Naive thymus-derived CD4-positive, alpha-beta T cell (primary cell): ENCODE measurements at regions not wholly inside any gene's neighbourhood (a gene's known extent, or its start where the extent isn't known, plus 50 kb on each side); places are given as distances from the start of the nearest gene placed in this dataset.
"Not testable (repeated sequence)": the region's sequence is repeated elsewhere in the genome, so short reads cannot be mapped to it uniquely, and the experiment has no call there.

Experiments
- ATAC-seq: fragments of 150-1000 bp; cut with Tn5 transposase; 2 replicates; pipeline ENCODE4 v1.10.0; 2021; ENCODE audit warnings: mild to moderate bottlenecking, moderate library complexity
- CTCF ChIA-PET: fragments of 350-600 bp; sonication (Branson Sonifier 250); formaldehyde crosslinking; loops from one replicate; lab custom pipeline; 2021; ENCODE audit warnings: antibody characterized with exemption; lab: Charles Lee
- POLR2A ChIA-PET: fragments of 350-600 bp; sonication (Branson Sonifier 250); formaldehyde crosslinking; loops from one replicate; lab custom pipeline; 2021; ENCODE audit warnings: antibody characterized with exemption, inconsistent platforms; lab: Charles Lee
- DNase-seq, 9 donors: peaks; one replicate each; pipeline versions ENCODE4 v3.0.0 to v3.0.0-alpha.2; 2020 to 2022; ENCODE audit warnings: mixed read lengths in 1 of 9
- H3K27ac ChIP-seq: one replicate; pipeline ENCODE4 v1.7.0; 2013; ENCODE audit warnings: mild to moderate bottlenecking, low read depth, low read length, moderate library complexity
- H3K27me3 ChIP-seq, 2 donors: one replicate each; pipeline ENCODE4 v1.7.0; 2013; ENCODE audit warnings: low read length in 2 of 2, mild to moderate bottlenecking in 2 of 2, moderate library complexity in 2 of 2; ENCODE audit not compliant: control insufficient read depth in 2 of 2, insufficient read depth in 2 of 2
- H3K36me3 ChIP-seq, 3 experiments: 1 replicate in 2 of 3; 2 replicates in 1 of 3; pipeline ENCODE4 v1.7.0; 2013; ENCODE audit warnings: low read length in 3 of 3, mild to moderate bottlenecking in 3 of 3, moderate library complexity in 1 of 3; ENCODE audit not compliant: insufficient read depth in 3 of 3, control insufficient read depth in 2 of 3
- H3K4me1 ChIP-seq, 2 donors: one replicate each; pipeline ENCODE4 v1.7.0; 2013; ENCODE audit warnings: low read length in 2 of 2, mild to moderate bottlenecking in 2 of 2, moderate library complexity in 1 of 2; ENCODE audit not compliant: control insufficient read depth in 2 of 2, insufficient read depth in 2 of 2
- H3K4me3 ChIP-seq: 2 replicates; pipeline ENCODE4 v1.7.0; 2013; ENCODE audit warnings: mild to moderate bottlenecking, low read length
- H3K9me3 ChIP-seq, 3 experiments: 1 replicate in 2 of 3; 2 replicates in 1 of 3; pipeline ENCODE4 v1.7.0; 2013; ENCODE audit warnings: low read length in 3 of 3; ENCODE audit not compliant: control insufficient read depth in 2 of 3
- H3K27ac Mint-ChIP-seq, 9 donors: one replicate each; pipeline ENCODE4 v1.8.0; 2020 to 2022; ENCODE audit warnings: mixed read lengths in 9 of 9, mild to moderate bottlenecking in 8 of 9, moderate library complexity in 5 of 9, inconsistent platforms in 2 of 9
- H3K27me3 Mint-ChIP-seq, 5 donors: one replicate each; pipeline ENCODE4 v1.8.0; 2021 to 2022; ENCODE audit warnings: mixed read lengths in 5 of 5, mild to moderate bottlenecking in 1 of 5
- H3K36me3 Mint-ChIP-seq, 5 donors: one replicate each; pipeline ENCODE4 v1.8.0; 2020 to 2022; ENCODE audit warnings: mixed read lengths in 5 of 5, mild to moderate bottlenecking in 3 of 5, inconsistent platforms in 1 of 5
- H3K4me1 Mint-ChIP-seq, 7 donors: one replicate each; pipeline ENCODE4 v1.8.0; 2020 to 2022; ENCODE audit warnings: mixed read lengths in 7 of 7, mild to moderate bottlenecking in 3 of 7, inconsistent platforms in 1 of 7
- H3K4me3 Mint-ChIP-seq, 10 donors: one replicate each; pipeline ENCODE4 v1.8.0; 2020 to 2022; ENCODE audit warnings: mild to moderate bottlenecking in 10 of 10, mixed read lengths in 10 of 10, moderate library complexity in 6 of 10, inconsistent platforms in 2 of 10
- H3K9me3 Mint-ChIP-seq, 11 donors: one replicate each; pipeline ENCODE4 v1.8.0; 2020 to 2022; ENCODE audit warnings: mixed read lengths in 11 of 11, mild to moderate bottlenecking in 4 of 11, inconsistent platforms in 1 of 11, moderate library complexity in 1 of 11
- intact Hi-C, 2 donors: fragments of 100-400 bp; cut with micrococcal nuclease; formaldehyde crosslinking; loops; one replicate each; pipeline ENCODE4 v1.15.1; 2023

DNA sequence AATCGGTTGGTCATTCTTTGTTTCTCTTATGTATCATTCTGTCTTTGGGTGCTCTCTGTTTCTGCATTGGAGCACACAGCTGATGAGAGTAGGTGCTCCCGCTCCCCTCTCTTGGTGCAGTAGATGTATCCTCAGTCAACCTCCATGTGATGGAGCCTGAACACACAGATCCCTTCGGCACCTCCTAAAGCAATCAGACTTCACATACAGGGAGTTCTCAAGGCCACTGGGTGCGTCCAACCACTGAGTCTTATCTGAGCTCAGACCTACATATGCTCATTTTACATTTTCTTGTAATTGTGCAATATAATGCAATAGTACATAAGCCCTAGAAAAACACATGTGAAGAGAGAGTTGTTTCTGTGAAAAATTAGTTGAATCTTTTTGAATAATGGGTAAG, 198.1 kb upstream of the ATP10A start:
- no peak for DNase-seq
- H3K36me3 ChIP-seq: no peaks in the 10 kb centered on the region
- H3K27ac ChIP-seq: no peak overlapping the region
- ChIA-PET CTCF (no interaction called here), POLR2A (no interaction called here)
- intact Hi-C loops: no loop called here
- Mint-ChIP-seq H3K4me1 (no peaks in the 10 kb centered on the region), H3K4me3 (no peak overlapping the region), H3K36me3 (no peaks in the 10 kb centered on the region), H3K27me3 (peaks cover 0 to 12% (median 5%) of the 10 kb centered on the region in 5 donors), H3K9me3 (peaks cover 0 to 6% (median 0%) of the 10 kb centered on the region in 11 donors), H3K27ac (no peak overlapping the region)
- ATAC-seq: no peak
- H3K9me3 ChIP-seq: no peaks in the 10 kb centered on the region
- H3K4me1 ChIP-seq: no peaks in the 10 kb centered on the region
- no peaks in the 10 kb centered on the region for H3K27me3 ChIP-seq
- H3K4me3 ChIP-seq: no peak overlapping the region

GRCh38 chr15:26056766-26057165, 193.6 kb upstream of the ATP10A start:
- intact Hi-C loops, H3K36me3 ChIP-seq, CTCF ChIA-PET, H3K4me3 ChIP-seq, H3K27me3 ChIP-seq, H3K4me1 ChIP-seq, H3K27ac Mint-ChIP-seq, ATAC-seq, H3K4me1 Mint-ChIP-seq, H3K9me3 Mint-ChIP-seq, H3K9me3 ChIP-seq, H3K27ac ChIP-seq, H3K4me3 Mint-ChIP-seq, POLR2A ChIA-PET, H3K36me3 Mint-ChIP-seq, DNase-seq: not testable (repeated sequence)
- peaks cover 0 to 26% (median 9%) of the 10 kb centered on the region in 5 donors for H3K27me3 Mint-ChIP-seq

DNA sequence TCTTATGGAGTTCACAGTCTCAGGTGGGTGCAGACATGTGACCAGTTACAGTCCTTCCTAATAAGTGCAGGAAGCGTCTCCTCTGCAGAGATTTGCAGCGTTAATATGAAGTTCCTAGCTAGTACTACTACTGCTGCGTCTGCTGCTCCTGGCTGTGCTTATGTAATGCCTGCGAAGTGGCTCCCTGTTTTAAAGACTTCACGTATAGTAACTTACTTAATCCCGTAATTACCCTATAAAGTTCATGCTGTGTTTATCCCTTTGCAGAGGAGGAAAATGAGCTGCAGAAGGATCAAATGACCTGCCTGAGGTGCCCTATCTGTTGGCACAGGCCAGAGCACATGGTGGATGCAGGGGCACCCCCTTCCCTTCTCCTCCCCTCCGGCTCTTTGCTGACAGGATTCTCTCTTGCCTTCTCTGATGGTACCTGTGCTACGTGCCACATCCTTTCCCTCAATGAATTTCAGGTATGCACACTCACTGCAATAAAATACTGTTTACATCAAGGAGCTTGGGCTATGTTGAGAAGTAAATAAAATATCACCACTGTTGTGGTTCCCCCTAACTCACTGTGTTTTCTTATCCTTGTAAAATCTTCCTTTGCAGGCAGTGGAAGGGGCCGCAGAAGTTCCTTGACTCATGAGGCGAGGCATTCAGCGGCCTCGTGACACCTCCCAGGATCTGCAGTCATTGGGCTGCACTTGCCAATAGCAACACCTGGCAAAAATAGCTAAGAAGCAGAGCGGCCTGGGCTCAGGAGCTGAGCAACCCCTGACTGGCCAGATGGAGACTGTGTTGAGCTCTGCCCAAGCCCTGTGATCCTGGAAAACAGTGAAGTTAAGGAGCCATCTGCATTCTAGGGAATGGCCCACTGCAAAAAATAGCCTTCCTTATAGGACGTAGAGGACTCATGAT, 188.9 kb upstream of the ATP10A start:
- Histone ChIP-seq H3K27me3 (no peaks in the 10 kb centered on the region), H3K36me3 (no peaks in the 10 kb centered on the region), H3K4me3 (no peak overlapping the region), H3K27ac (no peak overlapping the region), H3K4me1 (no peaks in the 10 kb centered on the region), H3K9me3 (no peaks in the 10 kb centered on the region)
- no peak overlapping the region for H3K4me3 Mint-ChIP-seq
- H3K36me3 Mint-ChIP-seq: no peaks in the 10 kb centered on the region
- DNase-seq (no peak), ATAC-seq (no peak)
- H3K4me1 Mint-ChIP-seq: no peaks in the 10 kb centered on the region
- peaks cover 0 to 27% (median 12%) of the 10 kb centered on the region in 5 donors for H3K27me3 Mint-ChIP-seq
- CTCF ChIA-PET: no interaction called here
- no peak overlapping the region for H3K27ac Mint-ChIP-seq
- peaks cover 0 to 2% (median 0%) of the 10 kb centered on the region in 11 donors for H3K9me3 Mint-ChIP-seq
- intact Hi-C loops: no loop called here
- POLR2A ChIA-PET: no interaction called here

GRCh38 chr15:26050984-26051383, 187.9 kb upstream of the ATP10A start:
- H3K4me1 Mint-ChIP-seq: no peaks in the 10 kb centered on the region
- Histone ChIP-seq H3K36me3 (no peaks in the 10 kb centered on the region), H3K4me1 (no peaks in the 10 kb centered on the region), H3K9me3 (no peaks in the 10 kb centered on the region), H3K4me3 (no peak overlapping the region), H3K27ac (no peak overlapping the region), H3K27me3 (no peaks in the 10 kb centered on the region)
- POLR2A ChIA-PET: no interaction called here
- H3K36me3 Mint-ChIP-seq: no peaks in the 10 kb centered on the region
- intact Hi-C loops: no loop called here
- DNase-seq: no peak
- H3K4me3 Mint-ChIP-seq: no peak overlapping the region
- ATAC-seq: no peak
- peaks cover 0 to 2% (median 0%) of the 10 kb centered on the region in 11 donors for H3K9me3 Mint-ChIP-seq
- no peak overlapping the region for H3K27ac Mint-ChIP-seq
- CTCF ChIA-PET: no interaction called here
- H3K27me3 Mint-ChIP-seq: peaks cover 0 to 35% (median 18%) of the 10 kb centered on the region in 5 donors

DNA sequence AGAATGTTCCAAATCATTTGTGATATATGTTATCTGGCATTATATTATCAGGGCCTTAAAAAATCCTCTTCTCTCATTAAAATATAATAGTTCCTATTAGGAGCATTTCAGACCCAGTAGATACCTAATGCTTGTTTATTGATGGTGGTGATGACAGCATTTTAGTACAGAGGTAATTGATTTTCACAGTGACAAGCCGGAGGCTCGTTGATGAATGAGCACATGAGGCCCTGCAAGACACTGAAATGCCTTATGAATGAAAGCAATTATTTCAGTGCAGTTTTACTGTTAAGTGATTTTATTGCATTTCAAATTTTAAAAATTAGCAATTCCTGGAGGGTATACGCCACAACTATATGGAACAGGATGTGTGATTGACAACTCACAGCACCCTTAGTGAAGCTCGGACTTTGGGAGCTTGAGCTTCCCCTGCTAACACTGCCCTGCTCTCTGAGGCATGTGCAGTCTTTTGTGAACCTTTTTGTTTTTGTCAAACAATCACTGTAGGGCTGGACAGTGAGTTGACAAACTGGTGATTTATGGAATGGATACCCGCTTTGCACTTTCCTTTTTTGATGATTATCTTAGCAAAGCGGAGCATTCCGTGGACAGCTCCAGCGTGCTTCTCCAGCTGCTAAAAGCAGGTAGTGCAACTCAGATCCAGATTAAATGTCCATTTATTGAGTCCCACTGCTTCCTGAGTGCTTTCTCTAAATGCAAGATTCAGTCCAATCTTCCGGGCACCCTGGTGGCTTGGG, 187.0 kb upstream of the ATP10A start:
- Mint-ChIP-seq H3K4me3 (no peak overlapping the region), H3K27ac (no peak overlapping the region), H3K36me3 (no peaks in the 10 kb centered on the region), H3K27me3 (peaks cover 0 to 41% (median 18%) of the 10 kb centered on the region in 5 donors), H3K9me3 (peaks cover 0 to 2% (median 0%) of the 10 kb centered on the region in 11 donors), H3K4me1 (no peaks in the 10 kb centered on the region)
- no peaks in the 10 kb centered on the region for H3K36me3 ChIP-seq
- ATAC-seq (no peak), DNase-seq (no peak)
- intact Hi-C loops: no loop called here
- H3K4me1 ChIP-seq: no peaks in the 10 kb centered on the region
- POLR2A ChIA-PET: no interaction called here
- H3K27ac ChIP-seq: no peak overlapping the region
- CTCF ChIA-PET: no interaction called here
- H3K9me3 ChIP-seq: no peaks in the 10 kb centered on the region
- no peak overlapping the region for H3K4me3 ChIP-seq
- no peaks in the 10 kb centered on the region for H3K27me3 ChIP-seq

- no peaks in the 10 kb centered on the region for H3K9me3 ChIP-seq
- no peaks in the 10 kb centered on the region for H3K36me3 ChIP-seq
- CTCF ChIA-PET: no interaction called here
- H3K27me3 Mint-ChIP-seq: peaks cover 0 to 41% (median 15%) of the 10 kb centered on the region in 5 donors
- no peak overlapping the region for H3K4me3 ChIP-seq
- H3K4me1 ChIP-seq: no peaks in the 10 kb centered on the region
- H3K9me3 Mint-ChIP-seq: peaks cover 0 to 2% (median 0%) of the 10 kb centered on the region in 11 donors
- no peaks in the 10 kb centered on the region for H3K27me3 ChIP-seq
- no peak overlapping the region for H3K27ac Mint-ChIP-seq
- ATAC-seq (no peak), DNase-seq (no peak)
- intact Hi-C loops: no loop called here
- H3K4me3 Mint-ChIP-seq: no peak overlapping the region
- no peaks in the 10 kb centered on the region for H3K4me1 Mint-ChIP-seq
- H3K36me3 Mint-ChIP-seq: no peaks in the 10 kb centered on the region
- H3K27ac ChIP-seq: no peak overlapping the region
- POLR2A ChIA-PET: interaction anchor here (0.6 kb wide), 1 partner anchor 181 kb away, joined by 4 read pairs; no protein-coding TSS in a partner anchor
Observed at GRCh38 chr15:26048669-26049068, 185.5 kb upstream of the ATP10A start.
